OCI-LY1 (cell line): ENCODE measurements at regions not wholly inside any gene's neighbourhood (a gene's known extent, or its start where the extent isn't known, plus 50 kb on each side); places are given as distances from the start of the nearest gene placed in this dataset.

Experiments used
- H2AFZ ChIP-seq: fragments of 200-600 bp; sonication (generic), shearing (Covaris generic); 2 replicates; pipeline ENCODE4 v1.6.0; 2014; ENCODE audit warnings: antibody characterized with exemption, mild to moderate bottlenecking, low read length
- H3F3A ChIP-seq: fragments of 200-600 bp; sonication (generic), shearing (Covaris generic); 2 replicates; pipeline ENCODE4 v1.6.0; 2014; ENCODE audit warnings: mild to moderate bottlenecking, antibody characterized with exemption, low read length, moderate library complexity; ENCODE audit not compliant: insufficient read depth
- H3K27ac ChIP-seq: fragments of 200-600 bp; sonication (generic); 2 replicates; pipeline ENCODE4 v1.5.1; 2014; ENCODE audit warnings: low read length, mixed run types, mild to moderate bottlenecking, low read depth; ENCODE audit not compliant: poor library complexity, severe bottlenecking
- H3K27me3 ChIP-seq: fragments of 200-600 bp; sonication (generic); 2 replicates; pipeline ENCODE4 v1.6.0; 2014; ENCODE audit warnings: antibody characterized with exemption, mild to moderate bottlenecking, low read length, moderate library complexity; ENCODE audit not compliant: insufficient read depth
- H3K36me3 ChIP-seq: fragments of 200-600 bp; sonication (generic); 2 replicates; pipeline ENCODE4 v1.6.1; 2014; ENCODE audit warnings: mild to moderate bottlenecking, antibody characterized with exemption, low read length, moderate library complexity, mixed read lengths; ENCODE audit not compliant: insufficient read depth
- H3K4me1 ChIP-seq: fragments of 200-600 bp; sonication (generic); 2 replicates; pipeline ENCODE4 v1.5.1; 2014; ENCODE audit warnings: mild to moderate bottlenecking, low read length, moderate library complexity; ENCODE audit not compliant: insufficient read depth, severe bottlenecking
- H3K4me2 ChIP-seq: fragments of 200-600 bp; sonication (generic), shearing (Covaris generic); 2 replicates; pipeline ENCODE4 v1.6.1; 2014; ENCODE audit warnings: low read length
- H3K4me3 ChIP-seq: fragments of 200-600 bp; sonication (generic); 2 replicates; pipeline ENCODE4 v1.5.1; 2014; ENCODE audit warnings: low read length, low read depth, mild to moderate bottlenecking, mixed read lengths; ENCODE audit not compliant: poor library complexity, severe bottlenecking
- H3K79me2 ChIP-seq: fragments of 200-600 bp; shearing (Covaris generic); 2 replicates; pipeline ENCODE4 v1.6.1; 2016; ENCODE audit warnings: mixed run types, low read length, mixed read lengths; ENCODE audit not compliant: insufficient read depth
- H3K9ac ChIP-seq: fragments of 200-600 bp; sonication (generic), shearing (Covaris generic); 2 replicates; pipeline ENCODE4 v1.6.1; 2014; ENCODE audit warnings: mild to moderate bottlenecking, low read length, mixed read lengths
- H3K9me2 ChIP-seq: fragments of 200-600 bp; sonication (generic), shearing (Covaris generic); 2 replicates; pipeline ENCODE4 v1.6.1; 2014; ENCODE audit warnings: low read depth, mild to moderate bottlenecking, low read length, mixed read lengths
- H3K9me3 ChIP-seq: fragments of 200-600 bp; shearing (Covaris generic); 2 replicates; pipeline ENCODE4 v1.6.1; 2014; ENCODE audit warnings: low read length, mixed read lengths
- H4K20me1 ChIP-seq: fragments of 200-600 bp; sonication (generic), shearing (Covaris generic); 2 replicates; pipeline ENCODE4 v1.6.0; 2016; ENCODE audit warnings: mild to moderate bottlenecking, low read length; ENCODE audit not compliant: insufficient read depth
- CTCF ChIP-seq: fragments of 200-600 bp; sonication (generic), shearing (Covaris generic); IDR thresholded peaks from 2 replicates; pipeline ENCODE4 v1.5.1; 2017; ENCODE audit warnings: mild to moderate bottlenecking, antibody characterized with exemption, low read length, moderate library complexity, mixed read lengths
- EZH2 ChIP-seq: fragments of 200-600 bp; sonication (generic), shearing (Covaris generic); IDR thresholded peaks from 2 replicates; pipeline ENCODE4 v1.8.0; 2017; ENCODE audit warnings: borderline replicate concordance, mixed run types, mild to moderate bottlenecking, antibody characterized with exemption, low read length, moderate library complexity, mixed read lengths

GRCh38 chr5:125464847-125465432, 718.5 kb upstream of the ZNF608 start:
- no peaks in the 10 kb centered on the region for H3K9me3 ChIP-seq
- no peaks in the 10 kb centered on the region for H3K79me2 ChIP-seq
- H3K4me2 ChIP-seq = no peak overlapping the region
- H3K36me3 ChIP-seq = no peaks in the 10 kb centered on the region
- no peak overlapping the region for H3K4me3 ChIP-seq
- no peak overlapping the region for H3K9ac ChIP-seq
- TF ChIP-seq CTCF (no peak), EZH2 (no peak)
- no peaks in the 10 kb centered on the region for H4K20me1 ChIP-seq
- H3K9me2 ChIP-seq = no peaks in the 10 kb centered on the region
- no peaks in the 10 kb centered on the region for H3F3A ChIP-seq
- H3K4me1 ChIP-seq = peaks cover 9% of the 10 kb centered on the region
- no peaks in the 10 kb centered on the region for H3K27me3 ChIP-seq
- no peak overlapping the region for H3K27ac ChIP-seq
- H2AFZ ChIP-seq = no peak overlapping the region

GRCh38 chr5:125465703-125466102, 719.3 kb upstream of the ZNF608 start:
- H3K9me2 ChIP-seq = no peaks in the 10 kb centered on the region
- no peaks in the 10 kb centered on the region for H3K79me2 ChIP-seq
- H3K4me3 ChIP-seq = no peak overlapping the region
- 0 out of 2 replicates have a peak overlapping the region, but pooled peaks have one; percentile 38 for H2AFZ ChIP-seq
- H3F3A ChIP-seq = no peaks in the 10 kb centered on the region
- H4K20me1 ChIP-seq = no peaks in the 10 kb centered on the region
- no peak overlapping the region for H3K4me2 ChIP-seq
- no peak for TF ChIP-seq EZH2
- no peak overlapping the region for H3K9ac ChIP-seq
- H3K4me1 ChIP-seq = peaks cover 9% of the 10 kb centered on the region
- no peaks in the 10 kb centered on the region for H3K36me3 ChIP-seq
- H3K27me3 ChIP-seq = no peaks in the 10 kb centered on the region
- no peaks in the 10 kb centered on the region for H3K9me3 ChIP-seq
- no peak overlapping the region for H3K27ac ChIP-seq

GRCh38 chr5:125467222-125467621, 720.8 kb upstream of the ZNF608 start:
- Histone ChIP-seq H3F3A (no peaks in the 10 kb centered on the region), H3K4me2 (no peak overlapping the region), H3K4me1 (peaks cover 9% of the 10 kb centered on the region), H3K9me3 (no peaks in the 10 kb centered on the region), H3K27me3 (no peaks in the 10 kb centered on the region), H3K36me3 (no peaks in the 10 kb centered on the region), H3K9ac (no peak overlapping the region), H4K20me1 (no peaks in the 10 kb centered on the region), H3K27ac (no peak overlapping the region), H3K9me2 (no peaks in the 10 kb centered on the region), H2AFZ (no peak overlapping the region), H3K79me2 (no peaks in the 10 kb centered on the region), H3K4me3 (no peak overlapping the region)
- TF ChIP-seq EZH2 (no peak), CTCF (no peak)

- Histone ChIP-seq H3K27ac (no peak overlapping the region), H3K79me2 (no peaks in the 10 kb centered on the region), H3K36me3 (no peaks in the 10 kb centered on the region), H3K9me2 (no peaks in the 10 kb centered on the region), H3K9ac (no peak overlapping the region), H2AFZ (no peak overlapping the region), H3K9me3 (no peaks in the 10 kb centered on the region), H3K4me2 (no peak overlapping the region), H3K4me1 (peaks cover 8% of the 10 kb centered on the region), H3K27me3 (no peaks in the 10 kb centered on the region), H3K4me3 (no peak overlapping the region), H4K20me1 (no peaks in the 10 kb centered on the region), H3F3A (no peaks in the 10 kb centered on the region)
- TF ChIP-seq CTCF = no peak
- TF ChIP-seq EZH2 = no peak
Observed at GRCh38 chr5:125470280-125470902, 724.0 kb upstream of the ZNF608 start.
